ENCODE measurements at regions not wholly inside any gene's neighbourhood (a gene's known extent, or its start where the extent isn't known, plus 50 kb on each side); places are given as distances from the start of the nearest gene placed in this dataset.

DNA sequence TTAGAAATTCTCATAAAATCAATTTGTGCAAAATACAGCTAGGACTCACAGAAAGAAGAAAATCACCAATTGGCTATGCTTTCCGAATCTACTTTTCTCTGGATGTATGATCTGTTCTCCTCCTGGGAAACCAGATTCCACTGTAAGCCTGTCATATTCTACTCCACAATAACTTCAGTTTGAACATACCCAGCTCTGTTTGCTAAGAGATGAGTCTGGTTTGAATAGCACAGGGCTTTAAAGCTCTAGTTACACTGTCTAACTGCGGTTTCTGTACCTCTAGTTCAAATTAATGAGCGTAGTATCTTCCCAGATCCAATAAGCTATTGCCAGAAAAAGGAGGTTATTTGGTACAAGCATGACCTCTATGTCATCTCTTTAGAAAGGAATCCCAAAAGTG is 270.1 kb downstream of the DAD1 start:
- TF ChIP-seq ZFP30 (CRISPR knock-in tag; IDR thresholded peaks at IDR 0.05): no peak
- TF ChIP-seq, protein P1, sequence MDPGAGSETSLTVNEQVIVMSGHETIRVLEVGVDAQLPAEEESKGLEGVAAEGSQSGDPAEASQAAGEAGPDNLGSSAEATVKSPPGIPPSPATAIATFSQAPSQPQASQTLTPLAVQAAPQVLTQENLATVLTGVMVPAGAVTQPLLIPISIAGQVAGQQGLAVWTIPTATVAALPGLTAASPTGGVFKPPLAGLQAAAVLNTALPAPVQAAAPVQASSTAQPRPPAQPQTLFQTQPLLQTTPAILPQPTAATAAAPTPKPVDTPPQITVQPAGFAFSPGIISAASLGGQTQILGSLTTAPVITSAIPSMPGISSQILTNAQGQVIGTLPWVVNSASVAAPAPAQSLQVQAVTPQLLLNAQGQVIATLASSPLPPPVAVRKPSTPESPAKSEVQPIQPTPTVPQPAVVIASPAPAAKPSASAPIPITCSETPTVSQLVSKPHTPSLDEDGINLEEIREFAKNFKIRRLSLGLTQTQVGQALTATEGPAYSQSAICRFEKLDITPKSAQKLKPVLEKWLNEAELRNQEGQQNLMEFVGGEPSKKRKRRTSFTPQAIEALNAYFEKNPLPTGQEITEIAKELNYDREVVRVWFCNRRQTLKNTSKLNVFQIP (CRISPR knock-in tag; IDR thresholded peaks at IDR 0.05; ENCODE audit: borderline replicate concordance, low read depth): no peak
- TF ChIP-seq, protein P2, sequence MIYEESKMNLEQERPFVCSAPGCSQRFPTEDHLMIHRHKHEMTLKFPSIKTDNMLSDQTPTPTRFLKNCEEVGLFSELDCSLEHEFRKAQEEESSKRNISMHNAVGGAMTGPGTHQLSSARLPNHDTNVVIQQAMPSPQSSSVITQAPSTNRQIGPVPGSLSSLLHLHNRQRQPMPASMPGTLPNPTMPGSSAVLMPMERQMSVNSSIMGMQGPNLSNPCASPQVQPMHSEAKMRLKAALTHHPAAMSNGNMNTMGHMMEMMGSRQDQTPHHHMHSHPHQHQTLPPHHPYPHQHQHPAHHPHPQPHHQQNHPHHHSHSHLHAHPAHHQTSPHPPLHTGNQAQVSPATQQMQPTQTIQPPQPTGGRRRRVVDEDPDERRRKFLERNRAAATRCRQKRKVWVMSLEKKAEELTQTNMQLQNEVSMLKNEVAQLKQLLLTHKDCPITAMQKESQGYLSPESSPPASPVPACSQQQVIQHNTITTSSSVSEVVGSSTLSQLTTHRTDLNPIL (CRISPR knock-in tag; IDR thresholded peaks at IDR 0.05; ENCODE audit: low read depth): no peak
- TF ChIP-seq ZNF70 (CRISPR knock-in tag; IDR thresholded peaks at IDR 0.05): no peak
- no peak for TF ChIP-seq BACH2 (CRISPR knock-in tag; IDR thresholded peaks at IDR 0.05; ENCODE audit: borderline replicate concordance)
- no peak for TF ChIP-seq ZFP3 (CRISPR knock-in tag; IDR thresholded peaks at IDR 0.05)
- TF ChIP-seq, protein P3, sequence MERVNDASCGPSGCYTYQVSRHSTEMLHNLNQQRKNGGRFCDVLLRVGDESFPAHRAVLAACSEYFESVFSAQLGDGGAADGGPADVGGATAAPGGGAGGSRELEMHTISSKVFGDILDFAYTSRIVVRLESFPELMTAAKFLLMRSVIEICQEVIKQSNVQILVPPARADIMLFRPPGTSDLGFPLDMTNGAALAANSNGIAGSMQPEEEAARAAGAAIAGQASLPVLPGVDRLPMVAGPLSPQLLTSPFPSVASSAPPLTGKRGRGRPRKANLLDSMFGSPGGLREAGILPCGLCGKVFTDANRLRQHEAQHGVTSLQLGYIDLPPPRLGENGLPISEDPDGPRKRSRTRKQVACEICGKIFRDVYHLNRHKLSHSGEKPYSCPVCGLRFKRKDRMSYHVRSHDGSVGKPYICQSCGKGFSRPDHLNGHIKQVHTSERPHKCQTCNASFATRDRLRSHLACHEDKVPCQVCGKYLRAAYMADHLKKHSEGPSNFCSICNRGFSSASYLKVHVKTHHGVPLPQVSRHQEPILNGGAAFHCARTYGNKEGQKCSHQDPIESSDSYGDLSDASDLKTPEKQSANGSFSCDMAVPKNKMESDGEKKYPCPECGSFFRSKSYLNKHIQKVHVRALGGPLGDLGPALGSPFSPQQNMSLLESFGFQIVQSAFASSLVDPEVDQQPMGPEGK (CRISPR knock-in tag; IDR thresholded peaks at IDR 0.05; ENCODE audit: borderline replicate concordance): no peak
- TF ChIP-seq PPARA (CRISPR knock-in tag; IDR thresholded peaks at IDR 0.05; ENCODE audit: borderline replicate concordance): no peak
- TF ChIP-seq SNAI2 (CRISPR knock-in tag; IDR thresholded peaks at IDR 0.05): no peak
- TF ChIP-seq ZNF8 (CRISPR knock-in tag; IDR thresholded peaks at IDR 0.05): no peak
